IMR-90 (cell line): ENCODE measurements at regions not wholly inside any gene's neighbourhood (a gene's known extent, or its start where the extent isn't known, plus 50 kb on each side); places are given as distances from the start of the nearest gene placed in this dataset.

Experiments used
- ATAC-seq: fragments of 200-7000 bp; cut with Tn5 transposase; 2 replicates; pipeline ENCODE4 v1.9.1; 2020; ENCODE audit warnings: low read depth, mild to moderate bottlenecking, moderate library complexity
- BruUV-seq: library from RNA; stranded (reverse); fragments of 400-500 nt; replicated peaks from 2 replicates; lab custom pipeline; 2021; lab: Mats Ljungman, UMichigan
- CTCF ChIA-PET: fragments of 300-600 bp; formaldehyde crosslinking; extraction: SDS; loops from one replicate; lab custom pipeline; 2021; ENCODE audit warnings: antibody characterized with exemption; lab: Yijun Ruan, JAX
- POLR2A ChIA-PET: fragments of 300-600 bp; sonication (Branson Sonifier 250); formaldehyde crosslinking; loops from one replicate; lab custom pipeline; 2022; ENCODE audit warnings: antibody characterized with exemption; ENCODE audit not compliant: unreplicated experiment; lab: Charles Lee
- DNase-seq: peaks from one replicate; pipeline ENCODE4 v3.0.0; 2013
- H2AFZ ChIP-seq: replicated peaks from 2 replicates; pipeline ENCODE3; 2013; ENCODE audit warnings: low read length, mild to moderate bottlenecking; ENCODE audit not compliant: poor library complexity
- H2AK5ac ChIP-seq: 2 replicates; pipeline ENCODE4 v1.6.1; 2013; ENCODE audit warnings: low read depth, low read length, inconsistent platforms
- H2AK9ac ChIP-seq: replicated peaks from 2 replicates; pipeline ENCODE3; 2013; ENCODE audit warnings: mild to moderate bottlenecking, low read depth, low read length, moderate library complexity; ENCODE audit not compliant: poor library complexity
- H2BK120ac ChIP-seq: 2 replicates; pipeline ENCODE4 v1.6.1; 2013; ENCODE audit warnings: low read depth, low read length, inconsistent platforms
- H2BK15ac ChIP-seq: 3 replicates; pipeline ENCODE4 v1.6.1; 2013; ENCODE audit warnings: low read depth, low read length, inconsistent platforms
- H2BK20ac ChIP-seq: 2 replicates; pipeline ENCODE4 v1.6.1; 2013; ENCODE audit warnings: low read depth, mild to moderate bottlenecking, inconsistent platforms, low read length, moderate library complexity
- H2BK5ac ChIP-seq: 2 replicates; pipeline ENCODE4 v1.6.1; 2013; ENCODE audit warnings: mild to moderate bottlenecking, low read depth, low read length, inconsistent platforms; ENCODE audit not compliant: poor library complexity, severe bottlenecking
- H3K14ac ChIP-seq: replicated peaks from 2 replicates; pipeline ENCODE4 v1.6.1; 2013; ENCODE audit warnings: low read depth, low read length, inconsistent platforms
- H3K18ac ChIP-seq: 2 replicates; pipeline ENCODE4 v1.6.1; 2013; ENCODE audit warnings: low read depth, low read length, control low read depth
- H3K23ac ChIP-seq: 2 replicates; pipeline ENCODE4 v1.6.1; 2013; ENCODE audit warnings: low read depth, low read length, inconsistent platforms
- H3K27ac ChIP-seq: 2 replicates; pipeline ENCODE4 v1.5.1; 2013; ENCODE audit warnings: mild to moderate bottlenecking, control low read depth, low read length; ENCODE audit not compliant: insufficient read depth
- H3K27me3 ChIP-seq: 2 replicates; pipeline ENCODE4 v1.6.1; 2013; ENCODE audit warnings: low read length; ENCODE audit not compliant: control insufficient read depth, insufficient read depth
- H3K36me3 ChIP-seq: 2 replicates; pipeline ENCODE4 v1.6.1; 2013; ENCODE audit warnings: low read length, mixed read lengths; ENCODE audit not compliant: control insufficient read depth, insufficient read depth
- H3K4ac ChIP-seq: 2 replicates; pipeline ENCODE4 v1.6.1; 2013; ENCODE audit warnings: low read depth, low read length, inconsistent platforms
- H3K4me1 ChIP-seq: 2 replicates; pipeline ENCODE4 v1.6.1; 2013; ENCODE audit warnings: low read length, mixed read lengths; ENCODE audit not compliant: control insufficient read depth, insufficient read depth
- H3K4me2 ChIP-seq: 2 replicates; pipeline ENCODE4 v1.6.1; 2013; ENCODE audit warnings: low read depth, mild to moderate bottlenecking, control low read depth, low read length, moderate library complexity
- H3K4me3 ChIP-seq: 2 replicates; pipeline ENCODE4 v1.5.1; 2013; ENCODE audit warnings: low read depth, mild to moderate bottlenecking, control low read depth, low read length, moderate library complexity; ENCODE audit not compliant: insufficient read depth
- H3K56ac ChIP-seq: 2 replicates; pipeline ENCODE4 v1.6.1; 2013; ENCODE audit warnings: low read length, inconsistent platforms; ENCODE audit not compliant: insufficient read depth; ENCODE audit errors: extremely low read depth
- H3K79me1 ChIP-seq, 2 experiments: 2 replicates each; pipeline ENCODE4 v1.6.1; 2013; ENCODE audit warnings: low read length in 2 of 2, inconsistent platforms in 1 of 2, low read depth in 1 of 2
- H3K9ac ChIP-seq: 2 replicates; pipeline ENCODE4 v1.6.1; 2013; ENCODE audit warnings: low read depth, low read length, control low read depth
- H3K9me1 ChIP-seq: 2 replicates; pipeline ENCODE4 v1.6.1; 2013; ENCODE audit warnings: low read length, inconsistent platforms; ENCODE audit not compliant: insufficient read depth
- H3K9me3 ChIP-seq: 2 replicates; pipeline ENCODE4 v1.6.1; 2013; ENCODE audit warnings: low read length; ENCODE audit not compliant: control insufficient read depth, insufficient read depth
- H4K20me1 ChIP-seq: 2 replicates; pipeline ENCODE4 v1.6.1; 2013; ENCODE audit warnings: low read length, inconsistent platforms; ENCODE audit not compliant: insufficient read depth
- H4K5ac ChIP-seq: 2 replicates; pipeline ENCODE4 v1.6.1; 2013; ENCODE audit warnings: mild to moderate bottlenecking, low read depth, low read length, control low read depth
- H4K8ac ChIP-seq, 2 experiments: 2 replicates each; pipeline ENCODE4 v1.6.1; 2013; ENCODE audit warnings: low read depth in 2 of 2, low read length in 2 of 2, control low read depth in 1 of 2, inconsistent platforms in 1 of 2
- H4K91ac ChIP-seq: 2 replicates; pipeline ENCODE4 v1.6.1; 2013; ENCODE audit warnings: low read depth, low read length, inconsistent platforms; ENCODE audit not compliant: insufficient read depth
- BHLHE40 ChIP-seq: fragments of 150-350 bp; IDR thresholded peaks from 2 replicates; pipeline ENCODE4 v1.6.1; 2016; ENCODE audit warnings: mild to moderate bottlenecking, low read depth, low read length
- CEBPB ChIP-seq: IDR thresholded peaks from 2 replicates; pipeline ENCODE4 v1.6.1; 2012; ENCODE audit warnings: low read depth, low read length, improper control_type of control experiment
- CTCF ChIP-seq: conservative IDR thresholded peaks from 2 replicates; pipeline ENCODE4 v1.5.1; 2012; ENCODE audit warnings: mild to moderate bottlenecking, low read depth, low read length, improper control_type of control experiment
- ELK1 ChIP-seq: fragments of 150-350 bp; IDR thresholded peaks from 2 replicates; pipeline ENCODE4 v1.6.1; 2016; ENCODE audit warnings: low read depth, mild to moderate bottlenecking, low read length, moderate library complexity, borderline replicate concordance
- FOS ChIP-seq: fragments of 150-350 bp; IDR thresholded peaks from 2 replicates; pipeline ENCODE4 v1.6.1; 2016; ENCODE audit warnings: low read depth, low read length
- MAFK ChIP-seq: IDR thresholded peaks from 2 replicates; pipeline ENCODE4 v1.6.1; 2012; ENCODE audit warnings: low read depth, low read length, improper control_type of control experiment
- MAZ ChIP-seq: IDR thresholded peaks from 2 replicates; pipeline ENCODE4 v1.6.1; 2012; ENCODE audit warnings: low read depth, mild to moderate bottlenecking, low read length, improper control_type of control experiment, moderate library complexity, borderline replicate concordance
- MXI1 ChIP-seq: IDR thresholded peaks from 2 replicates; pipeline ENCODE4 v1.6.1; 2012; ENCODE audit warnings: low read depth, mild to moderate bottlenecking, low read length, moderate library complexity, borderline replicate concordance
- NFE2L2 ChIP-seq: fragments of 150-350 bp; IDR thresholded peaks from 2 replicates; pipeline ENCODE4 v1.6.1; 2016; ENCODE audit warnings: low read depth, mild to moderate bottlenecking, low read length
- POLR2A ChIP-seq: IDR thresholded peaks from 2 replicates; pipeline ENCODE4 v1.6.1; 2012; ENCODE audit warnings: mild to moderate bottlenecking, low read depth, low read length
- RAD21 ChIP-seq: IDR thresholded peaks from 2 replicates; pipeline ENCODE4 v1.6.1; 2012; ENCODE audit warnings: low read length, improper control_type of control experiment
- RCOR1 ChIP-seq: IDR thresholded peaks from 2 replicates; pipeline ENCODE4 v1.6.1; 2012; ENCODE audit warnings: mild to moderate bottlenecking, low read length, improper control_type of control experiment; ENCODE audit not compliant: insufficient replicate concordance
- RFX5 ChIP-seq: IDR thresholded peaks from 2 replicates; pipeline ENCODE4 v1.8.0; 2012; ENCODE audit warnings: low read depth, mild to moderate bottlenecking, low read length, moderate library complexity
- SMC3 ChIP-seq: fragments of 150-350 bp; IDR thresholded peaks from 2 replicates; pipeline ENCODE4 v1.6.1; 2016; ENCODE audit warnings: low read depth, mild to moderate bottlenecking, antibody characterized with exemption, low read length, moderate library complexity
- WGBS, 2 experiments: methylation state at CpG; one replicate each; pipeline versions ENCODE4 v1.1.5 to v1.1.7; 2013; ENCODE audit warnings: missing lambda C conversion rate in 2 of 2; ENCODE audit not compliant: insufficient read length in 1 of 2; ENCODE audit errors: extremely low coverage in 2 of 2; 5-methylcytosine and 5-hydroxymethylcytosine counted together
- dilution Hi-C: fragments of 300-500 bp; cut with HindIII; formaldehyde crosslinking; loops from one replicate; pipeline ENCODE4 v1.14.3; 2018; ENCODE audit warnings: low sequenced_read_pairs; ENCODE audit not compliant: unreplicated experiment
- in situ Hi-C: fragments of 300-500 bp; cut with MboI; formaldehyde crosslinking; loops from 3 replicates; pipeline ENCODE4 v1.14.3; 2019; ENCODE audit warnings: low sequenced_read_pairs, inconsistent platforms, mixed read lengths
- intact Hi-C: fragments of 100-400 bp; cut with micrococcal nuclease; formaldehyde crosslinking; loops from 2 replicates; pipeline ENCODE4 v1.10.0; 2022

- BruUV-seq: no TSS peak
- Histone ChIP-seq H3K4me1 (peaks cover 12% of the 10 kb centered on the region), H3K4ac (peak overlapping the region; percentile 69), H2AFZ (peak overlapping the region; percentile 15), H3K14ac (peak overlapping the region; percentile 79), H3K9ac (peak overlapping the region; percentile 8), H3K18ac (peak overlapping the region; percentile 66), H2BK15ac (peak overlapping the region; percentile 79; the same call in 2 of the 3 replicates), H3K27me3 (no peaks in the 10 kb centered on the region), H2BK20ac (peak overlapping the region; percentile 91), H3K36me3 (no peaks in the 10 kb centered on the region), H3K27ac (peak overlapping the region; percentile 43; the same call in 1 of the 2 replicates), H3K9me3 (no peaks in the 10 kb centered on the region), H2AK9ac (no peak overlapping the region), H2AK5ac (peak overlapping the region; percentile 36; the same call in 1 of the 2 replicates), H3K9me1 (peaks cover 6% of the 10 kb centered on the region; the same call in 1 of the 2 replicates), H3K4me3 (no peak overlapping the region), H4K20me1 (no peaks in the 10 kb centered on the region), H3K56ac (peak overlapping the region; percentile 28), H3K23ac (peak overlapping the region; percentile 32; the same call in 1 of the 2 replicates), H4K5ac (peak overlapping the region; percentile 46), H4K8ac (peak overlapping the region in 1 of 2 experiments; percentile 62; a peak in 3 of 4 replicates), H2BK120ac (peak overlapping the region; percentile 83), H3K4me2 (peak overlapping the region; percentile 70), H4K91ac (peak overlapping the region; percentile 56), H3K79me1 (no peaks in the 10 kb centered on the region), H2BK5ac (peak overlapping the region; percentile 79)
- ChIA-PET CTCF (interaction anchor here (0.5 to 1.5 kb wide), 11 partner anchors 9 to 1377 kb away, joined by 3 to 6 read pairs (median 3); no protein-coding TSS in a partner anchor), POLR2A (no interaction called here)
- intact Hi-C loops (loop anchor here (1.0 to 10.0 kb wide), 6 partner anchors 155 to 1657 kb away; no protein-coding TSS in a partner anchor), in situ Hi-C loops (loop anchor here (5.0 kb wide), 1 partner anchor 1230 kb away; the partner anchor contains the start of gene ZEB2), dilution Hi-C loops (no loop called here)
- WGBS, 2 experiments: no CpG with 5 or more reads among the region's 5 CpGs
- ATAC-seq (peak; percentile 83), DNase-seq (peak; percentile 89)
- TF ChIP-seq BHLHE40 (no peak), RAD21 (peak; percentile 90), RFX5 (no peak), FOS (no peak), MXI1 (no peak), POLR2A (no peak), MAFK (no peak), CEBPB (peak; percentile 94), SMC3 (peak; percentile 65), CTCF (peak; percentile 82), NFE2L2 (no peak), ELK1 (no peak), MAZ (no peak), RCOR1 (no peak)
Measured at GRCh38 chr2:145752091-145752806, 1232.3 kb upstream of the ZEB2 start.
